ENCODE measurements at regions not wholly inside any gene's neighbourhood (a gene's known extent, or its start where the extent isn't known, plus 50 kb on each side); places are given as distances from the start of the nearest gene placed in this dataset.

- Histone ChIP-seq H3K27me3 (ENCODE audit: insufficient read depth, poor library complexity, severe bottlenecking) (no peaks in the 10 kb centered on the region), H3K4me3 (replicated peaks; ENCODE audit: insufficient read depth, low read length) (no peak overlapping the region), H3K27ac (replicated peaks) (no peak overlapping the region)
- TF ChIP-seq, protein P1, sequence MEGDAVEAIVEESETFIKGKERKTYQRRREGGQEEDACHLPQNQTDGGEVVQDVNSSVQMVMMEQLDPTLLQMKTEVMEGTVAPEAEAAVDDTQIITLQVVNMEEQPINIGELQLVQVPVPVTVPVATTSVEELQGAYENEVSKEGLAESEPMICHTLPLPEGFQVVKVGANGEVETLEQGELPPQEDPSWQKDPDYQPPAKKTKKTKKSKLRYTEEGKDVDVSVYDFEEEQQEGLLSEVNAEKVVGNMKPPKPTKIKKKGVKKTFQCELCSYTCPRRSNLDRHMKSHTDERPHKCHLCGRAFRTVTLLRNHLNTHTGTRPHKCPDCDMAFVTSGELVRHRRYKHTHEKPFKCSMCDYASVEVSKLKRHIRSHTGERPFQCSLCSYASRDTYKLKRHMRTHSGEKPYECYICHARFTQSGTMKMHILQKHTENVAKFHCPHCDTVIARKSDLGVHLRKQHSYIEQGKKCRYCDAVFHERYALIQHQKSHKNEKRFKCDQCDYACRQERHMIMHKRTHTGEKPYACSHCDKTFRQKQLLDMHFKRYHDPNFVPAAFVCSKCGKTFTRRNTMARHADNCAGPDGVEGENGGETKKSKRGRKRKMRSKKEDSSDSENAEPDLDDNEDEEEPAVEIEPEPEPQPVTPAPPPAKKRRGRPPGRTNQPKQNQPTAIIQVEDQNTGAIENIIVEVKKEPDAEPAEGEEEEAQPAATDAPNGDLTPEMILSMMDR (IDR thresholded peaks at IDR 0.05; ENCODE audit: insufficient read depth, low read length), result no peak
- no peak for DNase-seq (ENCODE audit: low read depth in 1 of 2, low spot score in 1 of 2)
These were observed 61.4 kb upstream of the LGALSL start for GRCh38 chr2:64392529-64392928.

DNA sequence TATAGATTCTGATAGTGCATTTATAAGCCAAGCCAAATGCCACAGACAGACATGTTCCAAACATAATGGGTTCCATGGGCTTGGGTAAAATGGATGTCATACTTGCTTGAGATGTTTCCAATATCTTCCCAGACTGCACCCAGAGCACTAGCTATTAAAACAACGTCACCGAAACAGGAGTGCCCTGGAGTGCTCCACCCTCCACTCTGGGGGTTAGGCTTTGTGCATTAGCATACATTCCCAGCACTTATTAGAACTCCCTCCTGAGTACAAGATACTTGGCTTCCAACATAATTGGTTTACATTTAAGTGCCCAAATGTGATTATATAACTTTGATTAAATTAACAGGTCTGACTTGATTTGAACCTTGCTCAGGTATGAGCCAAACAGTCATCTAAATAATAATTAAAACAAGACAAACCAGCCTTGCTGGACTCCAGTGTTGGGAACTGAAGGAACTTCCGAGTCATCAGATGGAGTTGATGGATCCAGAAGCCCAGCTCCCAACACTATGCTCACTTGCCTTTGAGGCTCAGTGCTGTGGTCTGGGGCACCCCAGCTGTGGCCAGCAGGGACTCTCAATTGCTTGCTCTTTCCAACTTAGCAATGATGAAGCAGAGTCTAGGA is 60.5 kb upstream of the LGALSL start:
- TF ChIP-seq, protein P1 (IDR thresholded peaks at IDR 0.05; ENCODE audit: insufficient read depth, low read length), result no peak
- TF ChIP-seq POLR2AphosphoS5 (IDR thresholded peaks at IDR 0.05; ENCODE audit: low read depth), result no peak
- no peak for TF ChIP-seq SPI1 (IDR thresholded peaks at IDR 0.05; ENCODE audit: borderline replicate concordance, low read depth)
- TF ChIP-seq GABPA (IDR thresholded peaks at IDR 0.05; ENCODE audit: low read depth), result no peak
- TF ChIP-seq, protein P2, sequence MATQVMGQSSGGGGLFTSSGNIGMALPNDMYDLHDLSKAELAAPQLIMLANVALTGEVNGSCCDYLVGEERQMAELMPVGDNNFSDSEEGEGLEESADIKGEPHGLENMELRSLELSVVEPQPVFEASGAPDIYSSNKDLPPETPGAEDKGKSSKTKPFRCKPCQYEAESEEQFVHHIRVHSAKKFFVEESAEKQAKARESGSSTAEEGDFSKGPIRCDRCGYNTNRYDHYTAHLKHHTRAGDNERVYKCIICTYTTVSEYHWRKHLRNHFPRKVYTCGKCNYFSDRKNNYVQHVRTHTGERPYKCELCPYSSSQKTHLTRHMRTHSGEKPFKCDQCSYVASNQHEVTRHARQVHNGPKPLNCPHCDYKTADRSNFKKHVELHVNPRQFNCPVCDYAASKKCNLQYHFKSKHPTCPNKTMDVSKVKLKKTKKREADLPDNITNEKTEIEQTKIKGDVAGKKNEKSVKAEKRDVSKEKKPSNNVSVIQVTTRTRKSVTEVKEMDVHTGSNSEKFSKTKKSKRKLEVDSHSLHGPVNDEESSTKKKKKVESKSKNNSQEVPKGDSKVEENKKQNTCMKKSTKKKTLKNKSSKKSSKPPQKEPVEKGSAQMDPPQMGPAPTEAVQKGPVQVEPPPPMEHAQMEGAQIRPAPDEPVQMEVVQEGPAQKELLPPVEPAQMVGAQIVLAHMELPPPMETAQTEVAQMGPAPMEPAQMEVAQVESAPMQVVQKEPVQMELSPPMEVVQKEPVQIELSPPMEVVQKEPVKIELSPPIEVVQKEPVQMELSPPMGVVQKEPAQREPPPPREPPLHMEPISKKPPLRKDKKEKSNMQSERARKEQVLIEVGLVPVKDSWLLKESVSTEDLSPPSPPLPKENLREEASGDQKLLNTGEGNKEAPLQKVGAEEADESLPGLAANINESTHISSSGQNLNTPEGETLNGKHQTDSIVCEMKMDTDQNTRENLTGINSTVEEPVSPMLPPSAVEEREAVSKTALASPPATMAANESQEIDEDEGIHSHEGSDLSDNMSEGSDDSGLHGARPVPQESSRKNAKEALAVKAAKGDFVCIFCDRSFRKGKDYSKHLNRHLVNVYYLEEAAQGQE (IDR thresholded peaks at IDR 0.05; ENCODE audit: insufficient replicate concordance, low read depth), result no peak
- H3K27ac ChIP-seq (replicated peaks), result no peak overlapping the region
- H3K27me3 ChIP-seq (ENCODE audit: insufficient read depth, poor library complexity, severe bottlenecking), result no peaks in the 10 kb centered on the region

GRCh38 chr2:64394153-64394552 is 59.8 kb upstream of the LGALSL start:
- TF ChIP-seq, protein P2 (IDR thresholded peaks at IDR 0.05; ENCODE audit: insufficient replicate concordance, low read depth), result no peak
- TF ChIP-seq, protein P1 (IDR thresholded peaks at IDR 0.05; ENCODE audit: insufficient read depth, low read length), result no peak
- TF ChIP-seq SPI1 (IDR thresholded peaks at IDR 0.05; ENCODE audit: borderline replicate concordance, low read depth), result no peak
- no peak for DNase-seq (ENCODE audit: low read depth in 1 of 2, low spot score in 1 of 2)
- H3K4me3 ChIP-seq (replicated peaks; ENCODE audit: insufficient read depth, low read length), result no peak overlapping the region
- no peaks in the 10 kb centered on the region for H3K27me3 ChIP-seq (ENCODE audit: insufficient read depth, poor library complexity, severe bottlenecking)
- no peak overlapping the region for H3K27ac ChIP-seq (replicated peaks)

More for the DNA sequence above, 60.5 kb upstream of the LGALSL start:
- no peak for DNase-seq (ENCODE audit: low read depth in 1 of 2, low spot score in 1 of 2)
- no peak overlapping the region for H3K4me3 ChIP-seq (replicated peaks; ENCODE audit: insufficient read depth, low read length)

DNA sequence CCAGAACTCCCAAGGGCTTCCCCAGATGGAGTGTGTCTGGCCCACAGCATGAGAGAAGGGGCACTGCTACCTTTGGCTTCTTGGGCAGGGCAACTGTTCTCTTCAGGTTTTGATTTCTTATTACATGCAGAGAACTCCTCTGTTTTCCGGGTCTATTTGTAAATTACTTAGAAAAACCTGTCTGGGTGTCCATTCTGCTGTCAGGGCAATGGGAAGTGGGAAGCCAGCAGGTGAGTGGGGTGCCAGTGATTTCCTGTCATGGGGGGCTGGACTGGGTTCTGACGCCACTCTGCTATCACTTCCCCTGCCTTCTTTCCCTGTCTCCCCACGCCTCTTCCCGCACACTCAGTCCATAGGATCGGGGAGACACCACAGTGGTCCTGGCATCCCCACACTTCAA is 58.0 kb upstream of the LGALSL start:
- no peak for DNase-seq (ENCODE audit: low read depth in 1 of 2, low spot score in 1 of 2)
- H3K27ac ChIP-seq (replicated peaks), result no peak overlapping the region
- H3K4me3 ChIP-seq (replicated peaks; ENCODE audit: insufficient read depth, low read length), result no peak overlapping the region
- no peaks in the 10 kb centered on the region for H3K27me3 ChIP-seq (ENCODE audit: insufficient read depth, poor library complexity, severe bottlenecking)
- TF ChIP-seq, protein P2 (IDR thresholded peaks at IDR 0.05; ENCODE audit: insufficient replicate concordance, low read depth), result no peak
- TF ChIP-seq GABPA (IDR thresholded peaks at IDR 0.05; ENCODE audit: low read depth) (no peak), SPI1 (IDR thresholded peaks at IDR 0.05; ENCODE audit: borderline replicate concordance, low read depth) (no peak), POLR2AphosphoS5 (IDR thresholded peaks at IDR 0.05; ENCODE audit: low read depth) (no peak)
- TF ChIP-seq, protein P1 (IDR thresholded peaks at IDR 0.05; ENCODE audit: insufficient read depth, low read length), result no peak
